GM12891 (cell line): ENCODE measurements at regions not wholly inside any gene's neighbourhood (a gene's known extent, or its start where the extent isn't known, plus 50 kb on each side); places are given as distances from the start of the nearest gene placed in this dataset.

ENCODE experiments used
- POLR2A ChIP-seq: IDR thresholded peaks from 2 replicates; pipeline ENCODE4 v1.6.1; 2011; ENCODE audit warnings: low read depth, low read length, control low read depth
- SPI1 ChIP-seq: IDR thresholded peaks from 2 replicates; pipeline ENCODE4 v1.6.1; 2011; ENCODE audit warnings: low read depth, low read length, control low read depth
- TAF1 ChIP-seq: IDR thresholded peaks from 2 replicates; pipeline ENCODE4 v1.6.1; 2011; ENCODE audit warnings: low read depth, low read length, control low read depth

DNA sequence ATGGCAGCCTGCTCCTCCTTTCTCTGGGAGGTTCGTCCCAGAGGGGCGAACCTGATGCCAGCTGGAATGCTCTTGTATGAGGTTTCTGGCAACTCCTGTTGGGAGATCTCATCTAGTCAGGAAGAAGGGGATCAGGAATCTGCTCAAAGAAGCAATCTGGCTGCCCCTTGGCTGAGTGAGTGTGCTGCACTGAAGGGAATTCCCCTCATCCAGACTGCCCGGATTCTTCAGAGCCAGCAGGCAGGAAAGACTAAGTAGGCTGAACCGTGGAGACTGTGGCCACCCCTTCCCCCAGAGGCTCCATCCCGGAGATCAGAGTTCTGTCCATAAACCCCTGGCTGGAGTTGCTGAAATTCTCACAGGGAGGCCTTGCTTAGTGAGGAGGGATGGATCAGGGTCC, 476.0 kb downstream of the CSNK1G3 start:
- TF ChIP-seq SPI1 (no peak), POLR2A (no peak), TAF1 (no peak)
